HepG2 (cell line): ENCODE measurements at regions not wholly inside any gene's neighbourhood (a gene's known extent, or its start where the extent isn't known, plus 50 kb on each side); places are given as distances from the start of the nearest gene placed in this dataset.

Source experiments
- ATAC-seq: fragments of 200-7000 bp; cut with Tn5 transposase; 3 replicates; pipeline ENCODE4 v1.9.1; 2020; ENCODE audit warnings: mild to moderate bottlenecking, moderate library complexity
- BruUV-seq: library from RNA; stranded (reverse); fragments of 400-500 nt; replicated peaks from 2 replicates; lab custom pipeline; 2021; lab: Mats Ljungman, UMichigan
- CTCF ChIA-PET: fragments of 300-600 bp; formaldehyde crosslinking; extraction: SDS; loops from one replicate; lab custom pipeline; 2021; ENCODE audit warnings: low total read pairs, inconsistent platforms, low intra/inter-chr PET ratio; lab: Yijun Ruan, JAX
- POLR2A ChIA-PET: fragments of 350-600 bp; sonication (Branson Sonifier 250); formaldehyde crosslinking; loops from one replicate; lab custom pipeline; 2020; ENCODE audit warnings: antibody characterized with exemption, inconsistent platforms; lab: Yijun Ruan, JAX
- DNase-seq: peaks from one replicate; pipeline ENCODE4 v3.0.0-alpha.2; 2015; ENCODE audit warnings: low spot score
- FAIRE-seq: peaks from 3 replicates; lab custom pipeline; 2011; peaks lifted over from hg19 to GRCh38; lab: Jason Lieb, UNC
- H2AFZ ChIP-seq: one replicate; pipeline ENCODE4 v1.6.1; 2011; ENCODE audit warnings: low read length, inconsistent platforms
- H3K27ac ChIP-seq: fragments of 300-600 bp; 3 replicates; pipeline ENCODE4 v1.8.0; 2011; ENCODE audit warnings: mixed run types, mild to moderate bottlenecking, mixed read lengths, low read length, inconsistent platforms; ENCODE audit not compliant: insufficient read depth; ENCODE audit errors: extremely low read length
- H3K27me3 ChIP-seq, 2 experiments: fragments of 200-600 bp in 1 of 2; 2 replicates in 1 of 2; 3 replicates in 1 of 2; pipeline versions ENCODE4 v1.6.0 to v1.8.0; 2011; ENCODE audit warnings: low read length in 2 of 2, mild to moderate bottlenecking in 2 of 2, moderate library complexity in 2 of 2, inconsistent platforms in 1 of 2; ENCODE audit not compliant: insufficient read depth in 2 of 2, control insufficient read depth in 1 of 2
- H3K36me3 ChIP-seq, 2 experiments: fragments of 200-600 bp in 1 of 2; replicated peaks in 1 of 2; 2 replicates in 1 of 2; 3 replicates in 1 of 2; pipeline versions ENCODE4 v1.5.1 to v1.8.0; 2011; ENCODE audit warnings: low read length in 2 of 2, inconsistent platforms in 1 of 2; ENCODE audit not compliant: insufficient read depth in 2 of 2, control insufficient read depth in 1 of 2
- H3K4me1 ChIP-seq: 2 replicates; pipeline ENCODE4 v1.5.1; 2012; ENCODE audit warnings: low read length, inconsistent platforms; ENCODE audit not compliant: insufficient read depth
- H3K4me2 ChIP-seq: 2 replicates; pipeline ENCODE4 v1.6.0; 2011; ENCODE audit warnings: low read depth, low read length, inconsistent platforms
- H3K4me3 ChIP-seq, 3 experiments: fragments of 200-600 bp in 1 of 3; sonication (generic), shearing (Covaris generic) in 1 of 3; replicated peaks in 1 of 3; 2 replicates each; pipeline ENCODE4 v1.5.1; 2011 to 2016; ENCODE audit warnings: low read length in 3 of 3, inconsistent platforms in 2 of 3, low read depth in 2 of 3, mild to moderate bottlenecking in 2 of 3, control low read depth in 1 of 3, mixed read lengths in 1 of 3; ENCODE audit not compliant: insufficient read depth in 1 of 3
- H3K79me2 ChIP-seq: one replicate; pipeline ENCODE4 v1.6.1; 2011; ENCODE audit warnings: low read length, inconsistent platforms; ENCODE audit not compliant: insufficient read depth
- H3K9ac ChIP-seq: 2 replicates; pipeline ENCODE4 v1.6.0; 2011; ENCODE audit warnings: mild to moderate bottlenecking, low read depth, low read length, inconsistent platforms; ENCODE audit not compliant: insufficient read depth
- H3K9me3 ChIP-seq: 2 replicates; pipeline ENCODE4 v1.5.1; 2012; ENCODE audit warnings: mild to moderate bottlenecking, low read length
- H4K20me1 ChIP-seq: 2 replicates; pipeline ENCODE4 v1.6.0; 2011; ENCODE audit warnings: inconsistent platforms, mild to moderate bottlenecking, low read length, moderate library complexity; ENCODE audit not compliant: insufficient read depth
- BORCS8-MEF2B ChIP-seq: sonication (generic); formaldehyde crosslinking; IDR thresholded peaks from 2 replicates; pipeline ENCODE4 v1.8.0; 2022; ENCODE audit warnings: mild to moderate bottlenecking, missing genetic modification reagents
- BRF2 ChIP-seq: sonication (generic); formaldehyde crosslinking; IDR thresholded peaks from 2 replicates; pipeline ENCODE4 v1.8.1; 2022; ENCODE audit warnings: mild to moderate bottlenecking, missing genetic modification reagents
- MAFK ChIP-seq, 2 experiments: IDR thresholded peaks in 1 of 2; conservative IDR thresholded peaks in 1 of 2; 2 replicates each; pipeline ENCODE4 v1.6.1; 2011; ENCODE audit warnings: improper control_type of control experiment in 2 of 2, low read length in 2 of 2
- SCMH1 ChIP-seq: sonication (generic); formaldehyde crosslinking; IDR thresholded peaks from 2 replicates; pipeline ENCODE4 v1.9.0; 2021; ENCODE audit warnings: missing genetic modification reagents, mild to moderate bottlenecking, borderline replicate concordance
- TFDP2 ChIP-seq: sonication (generic); formaldehyde crosslinking; IDR thresholded peaks from 2 replicates; pipeline ENCODE4 v1.4.0; 2020; ENCODE audit warnings: missing genetic modification reagents
- ZNF574 ChIP-seq: sonication (generic); formaldehyde crosslinking; IDR thresholded peaks from 2 replicates; pipeline ENCODE4 v1.4.0; 2020; ENCODE audit warnings: missing genetic modification reagents
- ZSCAN25 ChIP-seq: sonication (generic); formaldehyde crosslinking; IDR thresholded peaks from 2 replicates; pipeline ENCODE4 v1.8.0; 2022; ENCODE audit warnings: mild to moderate bottlenecking, missing genetic modification reagents
- WGBS: methylation state at CpG from one replicate; pipeline ENCODE4 v1.1.6; 2017; ENCODE audit warnings: low lambda C conversion rate; 5-methylcytosine and 5-hydroxymethylcytosine counted together
- in situ Hi-C: cut with HindIII; loops from 2 replicates; pipeline ENCODE4 v1.10.0; 2017; ENCODE audit warnings: low pct_unique_long_range_greater_than_20kb; ENCODE audit not compliant: extremely low pct_ligation_motif_present
- intact Hi-C: fragments of 100-400 bp; cut with micrococcal nuclease; formaldehyde crosslinking; loops from one replicate; pipeline ENCODE4 v1.10.0; 2022; ENCODE audit not compliant: unreplicated experiment
- TF ChIP-seq, protein P1 (sequence below): IDR thresholded peaks from 2 replicates; pipeline ENCODE4 v1.6.1; 2016
- TF ChIP-seq, protein P2 (sequence below): sonication (generic); formaldehyde crosslinking; IDR thresholded peaks from 2 replicates; pipeline ENCODE4 v1.5.1; 2020; ENCODE audit warnings: missing genetic modification reagents, mild to moderate bottlenecking, borderline replicate concordance
- TF ChIP-seq, protein P3 (sequence below): sonication (generic); formaldehyde crosslinking; IDR thresholded peaks from 2 replicates; pipeline ENCODE4 v1.5.0; 2020; ENCODE audit warnings: missing genetic modification reagents, mild to moderate bottlenecking, borderline replicate concordance
- TF ChIP-seq, protein P4 (sequence below): sonication (generic); formaldehyde crosslinking; IDR thresholded peaks from 2 replicates; pipeline ENCODE4 v1.9.0; 2021; ENCODE audit warnings: missing genetic modification reagents, mild to moderate bottlenecking, borderline replicate concordance

GRCh38 chr4:8744083-8744805 is 127.4 kb downstream of the HMX1 start:
- H3K27me3 ChIP-seq, result peaks cover 0 to 18% of the 10 kb centered on the region in 2 experiments; a peak in 3 of 5 replicates
- ChIA-PET POLR2A (no interaction called here), CTCF (no interaction called here)
- H3K9me3 ChIP-seq, result no peaks in the 10 kb centered on the region
- ATAC-seq (peak; percentile 58), FAIRE-seq (no peak), DNase-seq (no peak)
- BruUV-seq, result no TSS peak
- no peak overlapping the region for H3K9ac ChIP-seq
- no peak overlapping the region for H2AFZ ChIP-seq
- H3K4me1 ChIP-seq, result no peaks in the 10 kb centered on the region
- no peak overlapping the region for H3K4me2 ChIP-seq
- no peak overlapping the region for H3K4me3 ChIP-seq
- H3K36me3 ChIP-seq, result no peaks in the 10 kb centered on the region
- no peaks in the 10 kb centered on the region for H4K20me1 ChIP-seq
- 13% methylated on average over 3 of the region's 18 CpGs for WGBS
- intact Hi-C loops (no loop called here), in situ Hi-C loops (no loop called here)
- no peak overlapping the region for H3K27ac ChIP-seq
- no peaks in the 10 kb centered on the region for H3K79me2 ChIP-seq
- TF ChIP-seq BORCS8-MEF2B (CRISPR knock-in tag), result no peak
- TF ChIP-seq ZSCAN25 (CRISPR knock-in tag), result no peak
- TF ChIP-seq TFDP2 (CRISPR knock-in tag), result no peak
- TF ChIP-seq SCMH1 (CRISPR knock-in tag), result no peak
- TF ChIP-seq, protein P1, sequence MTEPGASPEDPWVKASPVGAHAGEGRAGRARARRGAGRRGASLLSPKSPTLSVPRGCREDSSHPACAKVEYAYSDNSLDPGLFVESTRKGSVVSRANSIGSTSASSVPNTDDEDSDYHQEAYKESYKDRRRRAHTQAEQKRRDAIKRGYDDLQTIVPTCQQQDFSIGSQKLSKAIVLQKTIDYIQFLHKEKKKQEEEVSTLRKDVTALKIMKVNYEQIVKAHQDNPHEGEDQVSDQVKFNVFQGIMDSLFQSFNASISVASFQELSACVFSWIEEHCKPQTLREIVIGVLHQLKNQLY, result no peak
- no peak for TF ChIP-seq BRF2 (CRISPR knock-in tag)
- TF ChIP-seq ZNF574, result no peak
- TF ChIP-seq, protein P2, sequence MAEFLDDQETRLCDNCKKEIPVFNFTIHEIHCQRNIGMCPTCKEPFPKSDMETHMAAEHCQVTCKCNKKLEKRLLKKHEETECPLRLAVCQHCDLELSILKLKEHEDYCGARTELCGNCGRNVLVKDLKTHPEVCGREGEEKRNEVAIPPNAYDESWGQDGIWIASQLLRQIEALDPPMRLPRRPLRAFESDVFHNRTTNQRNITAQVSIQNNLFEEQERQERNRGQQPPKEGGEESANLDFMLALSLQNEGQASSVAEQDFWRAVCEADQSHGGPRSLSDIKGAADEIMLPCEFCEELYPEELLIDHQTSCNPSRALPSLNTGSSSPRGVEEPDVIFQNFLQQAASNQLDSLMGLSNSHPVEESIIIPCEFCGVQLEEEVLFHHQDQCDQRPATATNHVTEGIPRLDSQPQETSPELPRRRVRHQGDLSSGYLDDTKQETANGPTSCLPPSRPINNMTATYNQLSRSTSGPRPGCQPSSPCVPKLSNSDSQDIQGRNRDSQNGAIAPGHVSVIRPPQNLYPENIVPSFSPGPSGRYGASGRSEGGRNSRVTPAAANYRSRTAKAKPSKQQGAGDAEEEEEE (CRISPR knock-in tag), result no peak
- TF ChIP-seq, protein P3, sequence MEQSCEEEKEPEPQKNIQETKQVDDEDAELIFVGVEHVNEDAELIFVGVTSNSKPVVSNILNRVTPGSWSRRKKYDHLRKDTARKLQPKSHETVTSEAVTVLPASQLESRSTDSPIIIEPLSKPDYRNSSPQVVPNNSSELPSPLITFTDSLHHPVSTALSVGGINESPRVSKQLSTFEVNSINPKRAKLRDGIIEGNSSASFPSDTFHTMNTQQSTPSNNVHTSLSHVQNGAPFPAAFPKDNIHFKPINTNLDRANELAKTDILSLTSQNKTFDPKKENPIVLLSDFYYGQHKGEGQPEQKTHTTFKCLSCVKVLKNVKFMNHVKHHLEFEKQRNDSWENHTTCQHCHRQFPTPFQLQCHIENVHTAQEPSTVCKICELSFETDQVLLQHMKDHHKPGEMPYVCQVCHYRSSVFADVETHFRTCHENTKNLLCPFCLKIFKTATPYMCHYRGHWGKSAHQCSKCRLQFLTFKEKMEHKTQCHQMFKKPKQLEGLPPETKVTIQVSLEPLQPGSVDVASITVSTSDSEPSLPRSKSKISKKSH (CRISPR knock-in tag), result no peak
- TF ChIP-seq, protein P4, sequence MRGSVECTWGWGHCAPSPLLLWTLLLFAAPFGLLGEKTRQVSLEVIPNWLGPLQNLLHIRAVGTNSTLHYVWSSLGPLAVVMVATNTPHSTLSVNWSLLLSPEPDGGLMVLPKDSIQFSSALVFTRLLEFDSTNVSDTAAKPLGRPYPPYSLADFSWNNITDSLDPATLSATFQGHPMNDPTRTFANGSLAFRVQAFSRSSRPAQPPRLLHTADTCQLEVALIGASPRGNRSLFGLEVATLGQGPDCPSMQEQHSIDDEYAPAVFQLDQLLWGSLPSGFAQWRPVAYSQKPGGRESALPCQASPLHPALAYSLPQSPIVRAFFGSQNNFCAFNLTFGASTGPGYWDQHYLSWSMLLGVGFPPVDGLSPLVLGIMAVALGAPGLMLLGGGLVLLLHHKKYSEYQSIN (CRISPR knock-in tag), result no peak
- no peak for TF ChIP-seq MAFK (conservative IDR thresholded peaks at IDR 0.05 in 1 of 2, IDR thresholded peaks at IDR 0.05 in 1 of 2; ENCODE audit: low read length in 2 of 2)
